ENCODE measurements at regions not wholly inside any gene's neighbourhood (a gene's known extent, or its start where the extent isn't known, plus 50 kb on each side); places are given as distances from the start of the nearest gene placed in this dataset.

GRCh38 chr9:108087781-108088180 is 598.2 kb upstream of the KLF4 start:
- no peaks in the 10 kb centered on the region for H3K27me3 ChIP-seq (ENCODE audit: control insufficient read depth in 4 of 4, insufficient read depth in 4 of 4, low read length in 3 of 4)
- H3K27ac ChIP-seq (ENCODE audit: low read depth in 1 of 2, low read length in 2 of 2) = no peak overlapping the region
- TF ChIP-seq EGR1 (IDR thresholded peaks at IDR 0.05; ENCODE audit: low read depth in 2 of 2) (no peak), GABPA (IDR thresholded peaks at IDR 0.05 in 1 of 2, conservative IDR thresholded peaks at IDR 0.05 in 1 of 2) (no peak), YY1 (IDR thresholded peaks at IDR 0.05) (no peak), RAD21 (IDR thresholded peaks at IDR 0.05) (no peak), SP1 (IDR thresholded peaks at IDR 0.05) (no peak), HNF4G (IDR thresholded peaks at IDR 0.05) (no peak), JUND (IDR thresholded peaks at IDR 0.05) (no peak), REST (IDR thresholded peaks at IDR 0.05) (no peak), RXRA (IDR thresholded peaks at IDR 0.05) (no peak), TAF1 (conservative IDR thresholded peaks at IDR 0.05) (no peak), CTCF (IDR thresholded peaks at IDR 0.05; ENCODE audit: low read depth, low read length, missing input control) (no peak), FOXA1 (IDR thresholded peaks at IDR 0.05) (no peak), NR2F2 (IDR thresholded peaks at IDR 0.05) (no peak), MAX (IDR thresholded peaks at IDR 0.05) (no peak), HNF4A (conservative IDR thresholded peaks at IDR 0.05) (no peak), ZBTB33 (IDR thresholded peaks at IDR 0.05) (no peak)
- 83% methylated on average over 5 of the region's 5 CpGs for WGBS
- H3K4me1 ChIP-seq (ENCODE audit: control insufficient read depth in 4 of 4, insufficient read depth in 4 of 4, low read length in 3 of 4) = no peaks in the 10 kb centered on the region
- H3K9me3 ChIP-seq (ENCODE audit: control insufficient read depth in 4 of 4, low read length in 3 of 4) = peaks cover 0 to 2% (median 0%) of the 10 kb centered on the region in 4 donors
- DNase-seq (ENCODE audit: low spot score) = no peak
- no peak overlapping the region for H3K9ac ChIP-seq (ENCODE audit: low read depth in 1 of 2, low read length in 2 of 2)
- no peaks in the 10 kb centered on the region for H3K36me3 ChIP-seq (ENCODE audit: control insufficient read depth in 4 of 4, insufficient read depth in 3 of 4, low read depth in 1 of 4, low read length in 3 of 4)
- H3K4me3 ChIP-seq (ENCODE audit: low read depth in 1 of 3, low read length in 3 of 3) = no peak overlapping the region

- TF ChIP-seq GABPA (IDR thresholded peaks at IDR 0.05 in 1 of 2, conservative IDR thresholded peaks at IDR 0.05 in 1 of 2) (no peak), REST (IDR thresholded peaks at IDR 0.05) (no peak), HNF4A (conservative IDR thresholded peaks at IDR 0.05) (no peak), SP1 (IDR thresholded peaks at IDR 0.05) (no peak), JUND (IDR thresholded peaks at IDR 0.05) (no peak), HNF4G (IDR thresholded peaks at IDR 0.05) (no peak), NR2F2 (IDR thresholded peaks at IDR 0.05) (no peak), FOXA1 (IDR thresholded peaks at IDR 0.05) (no peak), CTCF (IDR thresholded peaks at IDR 0.05; ENCODE audit: low read depth, low read length, missing input control) (no peak), MAX (IDR thresholded peaks at IDR 0.05) (no peak), FOXA2 (IDR thresholded peaks at IDR 0.05) (no peak)
- Histone ChIP-seq H3K9ac (ENCODE audit: low read depth in 1 of 2, low read length in 2 of 2) (no peak overlapping the region), H3K4me1 (ENCODE audit: control insufficient read depth in 4 of 4, insufficient read depth in 4 of 4, low read length in 3 of 4) (no peaks in the 10 kb centered on the region), H3K36me3 (ENCODE audit: control insufficient read depth in 4 of 4, insufficient read depth in 3 of 4, low read depth in 1 of 4, low read length in 3 of 4) (no peaks in the 10 kb centered on the region), H3K27ac (ENCODE audit: low read depth in 1 of 2, low read length in 2 of 2) (no peak overlapping the region), H3K4me3 (ENCODE audit: low read depth in 1 of 3, low read length in 3 of 3) (no peak overlapping the region), H3K27me3 (ENCODE audit: control insufficient read depth in 4 of 4, insufficient read depth in 4 of 4, low read length in 3 of 4) (no peaks in the 10 kb centered on the region), H3K9me3 (ENCODE audit: control insufficient read depth in 4 of 4, low read length in 3 of 4) (no peaks in the 10 kb centered on the region)
- WGBS = 72% methylated on average over 4 of the region's 4 CpGs
- no peak for DNase-seq (ENCODE audit: low spot score)
Measured at GRCh38 chr9:108086624-108087023, 597.1 kb upstream of the KLF4 start.
